ENCODE measurements at regions not wholly inside any gene's neighbourhood (a gene's known extent, or its start where the extent isn't known, plus 50 kb on each side); places are given as distances from the start of the nearest gene placed in this dataset.

GRCh38 chr18:42606886-42607495 is 508.5 kb downstream of the RIT2 start:
- DNase-seq (ENCODE audit: low read depth in 1 of 2, low spot score in 1 of 2): no peak

- DNase-seq (ENCODE audit: low read depth in 1 of 2, low spot score in 1 of 2): no peak
These were observed 504.4 kb downstream of the RIT2 start for GRCh38 chr18:42611134-42611533.

GRCh38 chr18:42614619-42615293 is 500.7 kb downstream of the RIT2 start:
- DNase-seq (ENCODE audit: low read depth in 1 of 2, low spot score in 1 of 2): no peak

- DNase-seq (ENCODE audit: low read depth in 1 of 2, low spot score in 1 of 2): no peak
These were observed 498.3 kb downstream of the RIT2 start for GRCh38 chr18:42617221-42617620.

- DNase-seq (ENCODE audit: low read depth in 1 of 2, low spot score in 1 of 2): no peak
These were observed 495.7 kb downstream of the RIT2 start for GRCh38 chr18:42619771-42620170.

GRCh38 chr18:42620657-42621056 is 494.8 kb downstream of the RIT2 start:
- no peak for DNase-seq (ENCODE audit: low read depth in 1 of 2, low spot score in 1 of 2)

- DNase-seq (ENCODE audit: low read depth in 1 of 2, low spot score in 1 of 2): no peak
These were observed 491.6 kb downstream of the RIT2 start for GRCh38 chr18:42623935-42624334.

- no peak for DNase-seq (ENCODE audit: low read depth in 1 of 2, low spot score in 1 of 2)
These were observed 482.7 kb downstream of the RIT2 start for GRCh38 chr18:42632801-42633200.

- no peak for DNase-seq (ENCODE audit: low read depth in 1 of 2, low spot score in 1 of 2)
These were observed 480.0 kb downstream of the RIT2 start for GRCh38 chr18:42635378-42636048.

GRCh38 chr18:42636309-42636708 is 479.2 kb downstream of the RIT2 start:
- no peak for DNase-seq (ENCODE audit: low read depth in 1 of 2, low spot score in 1 of 2)

GRCh38 chr18:42640160-42640559 is 475.3 kb downstream of the RIT2 start:
- no peak for DNase-seq (ENCODE audit: low read depth in 1 of 2, low spot score in 1 of 2)

GRCh38 chr18:42641996-42642395 is 473.5 kb downstream of the RIT2 start:
- no peak for DNase-seq (ENCODE audit: low read depth in 1 of 2, low spot score in 1 of 2)

GRCh38 chr18:42644729-42645131 is 470.8 kb downstream of the RIT2 start:
- no peak for DNase-seq (ENCODE audit: low read depth in 1 of 2, low spot score in 1 of 2)

GRCh38 chr18:42649331-42650035 is 466.0 kb downstream of the RIT2 start:
- no peak for DNase-seq (ENCODE audit: low read depth in 1 of 2, low spot score in 1 of 2)

GRCh38 chr18:42654556-42654955 is 460.9 kb downstream of the RIT2 start:
- DNase-seq (ENCODE audit: low read depth in 1 of 2, low spot score in 1 of 2): no peak

- no peak for DNase-seq (ENCODE audit: low read depth in 1 of 2, low spot score in 1 of 2)
These were observed 457.9 kb downstream of the RIT2 start for GRCh38 chr18:42657551-42657950.

GRCh38 chr18:42658171-42658570 is 457.3 kb downstream of the RIT2 start:
- no peak for DNase-seq (ENCODE audit: low read depth in 1 of 2, low spot score in 1 of 2)

- no peak for DNase-seq (ENCODE audit: low read depth in 1 of 2, low spot score in 1 of 2)
These were observed 456.3 kb downstream of the RIT2 start for GRCh38 chr18:42659187-42659586.

- DNase-seq (ENCODE audit: low read depth in 1 of 2, low spot score in 1 of 2): no peak
These were observed 444.6 kb downstream of the RIT2 start for GRCh38 chr18:42670860-42671259.

- DNase-seq (ENCODE audit: low read depth in 1 of 2, low spot score in 1 of 2): no peak
These were observed 439.7 kb downstream of the RIT2 start for GRCh38 chr18:42675810-42676209.

- no peak for DNase-seq (ENCODE audit: low read depth in 1 of 2, low spot score in 1 of 2)
These were observed 432.4 kb downstream of the RIT2 start for GRCh38 chr18:42683094-42683493.

GRCh38 chr18:42689310-42689709 is 426.2 kb downstream of the RIT2 start:
- DNase-seq (ENCODE audit: low read depth in 1 of 2, low spot score in 1 of 2): no peak
